IPS-20b (cell line): ENCODE measurements at regions not wholly inside any gene's neighbourhood (a gene's known extent, or its start where the extent isn't known, plus 50 kb on each side); places are given as distances from the start of the nearest gene placed in this dataset.
"Not testable (repeated sequence)": the region's sequence is repeated elsewhere in the genome, so short reads cannot be mapped to it uniquely, and the experiment has no call there.

ENCODE experiments used
- H3K27ac ChIP-seq: one replicate; pipeline ENCODE4 v1.5.1; 2013; ENCODE audit warnings: low read length
- H3K27me3 ChIP-seq: 2 replicates; pipeline ENCODE4 v1.6.1; 2013; ENCODE audit warnings: mild to moderate bottlenecking, low read length, inconsistent platforms; ENCODE audit not compliant: insufficient read depth
- H3K36me3 ChIP-seq: 2 replicates; pipeline ENCODE4 v1.6.1; 2013; ENCODE audit warnings: low read depth, mild to moderate bottlenecking, inconsistent platforms, low read length, moderate library complexity; ENCODE audit not compliant: insufficient read depth
- H3K4me1 ChIP-seq: 2 replicates; pipeline ENCODE4 v1.6.1; 2013; ENCODE audit warnings: mild to moderate bottlenecking, control low read depth, inconsistent platforms, low read length, moderate library complexity; ENCODE audit not compliant: insufficient read depth
- H3K4me3 ChIP-seq: 2 replicates; pipeline ENCODE4 v1.5.1; 2013; ENCODE audit warnings: mild to moderate bottlenecking, low read length, inconsistent platforms
- H3K9ac ChIP-seq: 2 replicates; pipeline ENCODE4 v1.6.1; 2013; ENCODE audit warnings: low read depth, mild to moderate bottlenecking, inconsistent platforms, low read length, moderate library complexity
- H3K9me3 ChIP-seq: 2 replicates; pipeline ENCODE4 v1.6.1; 2013; ENCODE audit warnings: mild to moderate bottlenecking, low read depth, low read length, inconsistent platforms; ENCODE audit not compliant: insufficient read depth

GRCh38 chr5:15284706-15285105 lies 215.3 kb upstream of the FBXL7 start:
- Histone ChIP-seq H3K27me3 (no peaks in the 10 kb centered on the region), H3K36me3 (no peaks in the 10 kb centered on the region), H3K4me1 (no peaks in the 10 kb centered on the region), H3K9ac (no peak overlapping the region), H3K27ac (no peak overlapping the region), H3K9me3 (no peaks in the 10 kb centered on the region), H3K4me3 (no peak overlapping the region)

- no peak overlapping the region for H3K4me3 ChIP-seq
- no peaks in the 10 kb centered on the region for H3K27me3 ChIP-seq
- H3K9me3 ChIP-seq: no peaks in the 10 kb centered on the region; the same call in 1 of the 2 replicates
- no peaks in the 10 kb centered on the region for H3K4me1 ChIP-seq
- no peak overlapping the region for H3K9ac ChIP-seq
- no peak overlapping the region for H3K27ac ChIP-seq
- no peaks in the 10 kb centered on the region for H3K36me3 ChIP-seq
Observed at GRCh38 chr5:15283076-15283475, 216.9 kb upstream of the FBXL7 start.

- Histone ChIP-seq H3K9me3 (no peaks in the 10 kb centered on the region; the same call in 1 of the 2 replicates), H3K4me1 (no peaks in the 10 kb centered on the region), H3K36me3 (no peaks in the 10 kb centered on the region), H3K4me3 (no peak overlapping the region), H3K27me3 (no peaks in the 10 kb centered on the region), H3K9ac (no peak overlapping the region), H3K27ac (no peak overlapping the region)
Observed at GRCh38 chr5:15282611-15283010, 217.4 kb upstream of the FBXL7 start.

GRCh38 chr5:15271596-15271995 lies 228.4 kb upstream of the FBXL7 start:
- not testable (repeated sequence) for H3K36me3 ChIP-seq, H3K4me3 ChIP-seq, H3K4me1 ChIP-seq, H3K9ac ChIP-seq, H3K27me3 ChIP-seq, H3K27ac ChIP-seq, H3K9me3 ChIP-seq

- H3K36me3 ChIP-seq: no peaks in the 10 kb centered on the region
- H3K4me3 ChIP-seq: no peak overlapping the region
- peaks cover 6% of the 10 kb centered on the region for H3K4me1 ChIP-seq
- H3K27ac ChIP-seq: no peak overlapping the region
- peaks cover 6% of the 10 kb centered on the region; the same call in 1 of the 2 replicates for H3K9me3 ChIP-seq
- no peaks in the 10 kb centered on the region for H3K27me3 ChIP-seq
- H3K9ac ChIP-seq: no peak overlapping the region
Observed at GRCh38 chr5:15267966-15268365, 232.0 kb upstream of the FBXL7 start.

GRCh38 chr5:15266841-15267240 lies 233.1 kb upstream of the FBXL7 start:
- Histone ChIP-seq H3K4me3 (no peak overlapping the region), H3K36me3 (no peaks in the 10 kb centered on the region), H3K27me3 (no peaks in the 10 kb centered on the region)

GRCh38 chr5:15266229-15266628 lies 233.8 kb upstream of the FBXL7 start:
- Histone ChIP-seq H3K36me3 (no peaks in the 10 kb centered on the region), H3K4me1 (peaks cover 6% of the 10 kb centered on the region), H3K9ac (no peak overlapping the region), H3K9me3 (peaks cover 6% of the 10 kb centered on the region; the same call in 1 of the 2 replicates), H3K27ac (no peak overlapping the region), H3K27me3 (no peaks in the 10 kb centered on the region), H3K4me3 (no peak overlapping the region)

More at GRCh38 chr5:15266841-15267240, 233.1 kb upstream of the FBXL7 start:
- Histone ChIP-seq H3K27ac (no peak overlapping the region), H3K9ac (no peak overlapping the region), H3K4me1 (peaks cover 6% of the 10 kb centered on the region), H3K9me3 (peaks cover 6% of the 10 kb centered on the region; the same call in 1 of the 2 replicates)

- Histone ChIP-seq H3K9ac (no peak overlapping the region), H3K36me3 (no peaks in the 10 kb centered on the region), H3K4me1 (peaks cover 6% of the 10 kb centered on the region), H3K27me3 (no peaks in the 10 kb centered on the region), H3K27ac (no peak overlapping the region), H3K9me3 (peaks cover 6% of the 10 kb centered on the region; the same call in 1 of the 2 replicates), H3K4me3 (no peak overlapping the region)
Observed at GRCh38 chr5:15263942-15264341, 236.0 kb upstream of the FBXL7 start.

- no peaks in the 10 kb centered on the region for H3K36me3 ChIP-seq
- H3K9ac ChIP-seq: no peak overlapping the region
- no peak overlapping the region for H3K4me3 ChIP-seq
- H3K9me3 ChIP-seq: peaks cover 6% of the 10 kb centered on the region; the same call in 1 of the 2 replicates
- peaks cover 6% of the 10 kb centered on the region for H3K4me1 ChIP-seq
- no peak overlapping the region for H3K27ac ChIP-seq
- H3K27me3 ChIP-seq: no peaks in the 10 kb centered on the region
Observed at GRCh38 chr5:15263406-15263805, 236.6 kb upstream of the FBXL7 start.

- no peaks in the 10 kb centered on the region for H3K36me3 ChIP-seq
- H3K27me3 ChIP-seq: no peaks in the 10 kb centered on the region
- H3K4me3 ChIP-seq: no peak overlapping the region
- H3K9me3 ChIP-seq: no peaks in the 10 kb centered on the region
- no peak overlapping the region for H3K9ac ChIP-seq
- peaks cover 6% of the 10 kb centered on the region for H3K4me1 ChIP-seq
- H3K27ac ChIP-seq: no peak overlapping the region
Observed at GRCh38 chr5:15261269-15261995, 238.5 kb upstream of the FBXL7 start.

GRCh38 chr5:15260356-15261268 lies 239.4 kb upstream of the FBXL7 start:
- Histone ChIP-seq H3K36me3 (no peaks in the 10 kb centered on the region), H3K9me3 (no peaks in the 10 kb centered on the region)

GRCh38 chr5:15256485-15256884 lies 243.5 kb upstream of the FBXL7 start:
- Histone ChIP-seq H3K9ac (no peak overlapping the region), H3K4me3 (no peak overlapping the region), H3K27me3 (no peaks in the 10 kb centered on the region), H3K9me3 (no peaks in the 10 kb centered on the region), H3K4me1 (no peaks in the 10 kb centered on the region), H3K36me3 (no peaks in the 10 kb centered on the region), H3K27ac (no peak overlapping the region)

More at GRCh38 chr5:15260356-15261268, 239.4 kb upstream of the FBXL7 start:
- Histone ChIP-seq H3K4me3 (no peak overlapping the region), H3K27me3 (no peaks in the 10 kb centered on the region), H3K9ac (no peak overlapping the region), H3K4me1 (peaks cover 6% of the 10 kb centered on the region), H3K27ac (no peak overlapping the region)
